ENCODE measurements at regions not wholly inside any gene's neighbourhood (a gene's known extent, or its start where the extent isn't known, plus 50 kb on each side); places are given as distances from the start of the nearest gene placed in this dataset.

- TF ChIP-seq EZH2phosphoT487 (IDR thresholded peaks at IDR 0.05; ENCODE audit: low read depth) (no peak), CTCF (IDR thresholded peaks at IDR 0.05; ENCODE audit: low read depth, low read length) (no peak)
Measured at GRCh38 chr1:222048094-222048595, 306.3 kb upstream of the DUSP10 start.
